WTC11 (cell line): ENCODE measurements at regions not wholly inside any gene's neighbourhood (a gene's known extent, or its start where the extent isn't known, plus 50 kb on each side); places are given as distances from the start of the nearest gene placed in this dataset.

Source experiments
- ETV6 ChIP-seq: sonication (generic); formaldehyde crosslinking; IDR thresholded peaks from 2 replicates; pipeline ENCODE4 v1.8.1; 2022; ENCODE audit warnings: mild to moderate bottlenecking, missing genetic modification reagents
- FOXJ3 ChIP-seq: sonication (generic); formaldehyde crosslinking; IDR thresholded peaks from 2 replicates; pipeline ENCODE4 v1.9.0; 2021; ENCODE audit warnings: missing genetic modification reagents, mild to moderate bottlenecking, borderline replicate concordance
- ZNF671 ChIP-seq: fragments of 250-450 bp; sonication (Bioruptor Pico); IDR thresholded peaks from 2 replicates; pipeline ENCODE4 v1.8.0; 2021; ENCODE audit warnings: mild to moderate bottlenecking
- TF ChIP-seq, protein P1 (sequence below): fragments of 200-600 bp; IDR thresholded peaks from 2 replicates; pipeline ENCODE4 v1.8.0; 2022; ENCODE audit warnings: antibody characterized with exemption
- TF ChIP-seq, protein P2 (sequence below): sonication (generic); formaldehyde crosslinking; IDR thresholded peaks from 2 replicates; pipeline ENCODE4 v1.8.0; 2022; ENCODE audit warnings: mild to moderate bottlenecking, missing genetic modification reagents
- TF ChIP-seq, protein P3 (sequence below): sonication (generic); formaldehyde crosslinking; IDR thresholded peaks from 2 replicates; pipeline ENCODE4 v1.8.1; 2023; ENCODE audit warnings: mild to moderate bottlenecking, missing genetic modification reagents
- TF ChIP-seq, protein P4 (sequence below): sonication (generic); formaldehyde crosslinking; IDR thresholded peaks from 2 replicates; pipeline ENCODE4 v1.8.0; 2022; ENCODE audit warnings: mild to moderate bottlenecking, missing genetic modification reagents

DNA sequence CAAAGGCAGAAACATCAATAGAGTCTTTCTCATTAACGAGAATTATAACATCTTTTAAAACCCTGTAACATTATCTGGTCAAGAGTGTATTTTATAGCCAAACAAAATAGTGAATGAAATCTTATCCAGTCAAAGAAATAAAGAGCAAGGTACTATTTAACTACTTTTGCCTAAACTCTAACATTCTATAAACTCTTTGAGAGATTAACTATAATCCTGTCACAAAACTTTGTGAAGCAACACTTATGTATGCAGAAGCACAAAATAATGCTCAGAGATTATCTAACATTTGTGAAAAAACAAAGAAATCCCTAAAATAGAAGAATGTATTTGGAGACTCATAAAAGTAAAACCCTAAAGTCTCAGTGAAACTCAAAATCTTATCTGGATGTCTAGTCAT, 124.4 kb upstream of the LUZP2 start:
- TF ChIP-seq, protein P1, sequence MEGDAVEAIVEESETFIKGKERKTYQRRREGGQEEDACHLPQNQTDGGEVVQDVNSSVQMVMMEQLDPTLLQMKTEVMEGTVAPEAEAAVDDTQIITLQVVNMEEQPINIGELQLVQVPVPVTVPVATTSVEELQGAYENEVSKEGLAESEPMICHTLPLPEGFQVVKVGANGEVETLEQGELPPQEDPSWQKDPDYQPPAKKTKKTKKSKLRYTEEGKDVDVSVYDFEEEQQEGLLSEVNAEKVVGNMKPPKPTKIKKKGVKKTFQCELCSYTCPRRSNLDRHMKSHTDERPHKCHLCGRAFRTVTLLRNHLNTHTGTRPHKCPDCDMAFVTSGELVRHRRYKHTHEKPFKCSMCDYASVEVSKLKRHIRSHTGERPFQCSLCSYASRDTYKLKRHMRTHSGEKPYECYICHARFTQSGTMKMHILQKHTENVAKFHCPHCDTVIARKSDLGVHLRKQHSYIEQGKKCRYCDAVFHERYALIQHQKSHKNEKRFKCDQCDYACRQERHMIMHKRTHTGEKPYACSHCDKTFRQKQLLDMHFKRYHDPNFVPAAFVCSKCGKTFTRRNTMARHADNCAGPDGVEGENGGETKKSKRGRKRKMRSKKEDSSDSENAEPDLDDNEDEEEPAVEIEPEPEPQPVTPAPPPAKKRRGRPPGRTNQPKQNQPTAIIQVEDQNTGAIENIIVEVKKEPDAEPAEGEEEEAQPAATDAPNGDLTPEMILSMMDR: no peak
- TF ChIP-seq, protein P2, sequence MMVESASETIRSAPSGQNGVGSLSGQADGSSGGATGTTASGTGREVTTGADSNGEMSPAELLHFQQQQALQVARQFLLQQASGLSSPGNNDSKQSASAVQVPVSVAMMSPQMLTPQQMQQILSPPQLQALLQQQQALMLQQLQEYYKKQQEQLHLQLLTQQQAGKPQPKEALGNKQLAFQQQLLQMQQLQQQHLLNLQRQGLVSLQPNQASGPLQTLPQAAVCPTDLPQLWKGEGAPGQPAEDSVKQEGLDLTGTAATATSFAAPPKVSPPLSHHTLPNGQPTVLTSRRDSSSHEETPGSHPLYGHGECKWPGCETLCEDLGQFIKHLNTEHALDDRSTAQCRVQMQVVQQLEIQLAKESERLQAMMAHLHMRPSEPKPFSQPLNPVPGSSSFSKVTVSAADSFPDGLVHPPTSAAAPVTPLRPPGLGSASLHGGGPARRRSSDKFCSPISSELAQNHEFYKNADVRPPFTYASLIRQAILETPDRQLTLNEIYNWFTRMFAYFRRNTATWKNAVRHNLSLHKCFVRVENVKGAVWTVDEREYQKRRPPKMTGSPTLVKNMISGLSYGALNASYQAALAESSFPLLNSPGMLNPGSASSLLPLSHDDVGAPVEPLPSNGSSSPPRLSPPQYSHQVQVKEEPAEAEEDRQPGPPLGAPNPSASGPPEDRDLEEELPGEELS (CRISPR knock-in tag): no peak
- TF ChIP-seq ETV6: no peak
- TF ChIP-seq, protein P3, sequence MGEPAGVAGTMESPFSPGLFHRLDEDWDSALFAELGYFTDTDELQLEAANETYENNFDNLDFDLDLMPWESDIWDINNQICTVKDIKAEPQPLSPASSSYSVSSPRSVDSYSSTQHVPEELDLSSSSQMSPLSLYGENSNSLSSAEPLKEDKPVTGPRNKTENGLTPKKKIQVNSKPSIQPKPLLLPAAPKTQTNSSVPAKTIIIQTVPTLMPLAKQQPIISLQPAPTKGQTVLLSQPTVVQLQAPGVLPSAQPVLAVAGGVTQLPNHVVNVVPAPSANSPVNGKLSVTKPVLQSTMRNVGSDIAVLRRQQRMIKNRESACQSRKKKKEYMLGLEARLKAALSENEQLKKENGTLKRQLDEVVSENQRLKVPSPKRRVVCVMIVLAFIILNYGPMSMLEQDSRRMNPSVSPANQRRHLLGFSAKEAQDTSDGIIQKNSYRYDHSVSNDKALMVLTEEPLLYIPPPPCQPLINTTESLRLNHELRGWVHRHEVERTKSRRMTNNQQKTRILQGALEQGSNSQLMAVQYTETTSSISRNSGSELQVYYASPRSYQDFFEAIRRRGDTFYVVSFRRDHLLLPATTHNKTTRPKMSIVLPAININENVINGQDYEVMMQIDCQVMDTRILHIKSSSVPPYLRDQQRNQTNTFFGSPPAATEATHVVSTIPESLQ (CRISPR knock-in tag): no peak
- TF ChIP-seq, protein P4, sequence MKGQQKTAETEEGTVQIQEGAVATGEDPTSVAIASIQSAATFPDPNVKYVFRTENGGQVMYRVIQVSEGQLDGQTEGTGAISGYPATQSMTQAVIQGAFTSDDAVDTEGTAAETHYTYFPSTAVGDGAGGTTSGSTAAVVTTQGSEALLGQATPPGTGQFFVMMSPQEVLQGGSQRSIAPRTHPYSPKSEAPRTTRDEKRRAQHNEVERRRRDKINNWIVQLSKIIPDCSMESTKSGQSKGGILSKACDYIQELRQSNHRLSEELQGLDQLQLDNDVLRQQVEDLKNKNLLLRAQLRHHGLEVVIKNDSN: no peak
- no peak for TF ChIP-seq FOXJ3 (CRISPR knock-in tag)
- no peak for TF ChIP-seq ZNF671 (CRISPR knock-in tag)
